Adipocyte (in vitro differentiated cells): ENCODE measurements at regions not wholly inside any gene's neighbourhood (a gene's known extent, or its start where the extent isn't known, plus 50 kb on each side); places are given as distances from the start of the nearest gene placed in this dataset.
"Not testable (repeated sequence)": the region's sequence is repeated elsewhere in the genome, so short reads cannot be mapped to it uniquely, and the experiment has no call there.

Source experiments
- DNase-seq: peaks from one replicate; pipeline ENCODE4 v3.0.0-alpha.2; 2015; ENCODE audit warnings: low read depth
- H3K27me3 ChIP-seq: replicated peaks from 2 replicates; pipeline ENCODE4 v1.7.0; 2013; ENCODE audit warnings: mild to moderate bottlenecking, low read length, moderate library complexity; ENCODE audit not compliant: control insufficient read depth, insufficient read depth
- H3K36me3 ChIP-seq: 2 replicates; pipeline ENCODE4 v1.7.0; 2013; ENCODE audit warnings: low read length, mild to moderate bottlenecking, moderate library complexity; ENCODE audit not compliant: control insufficient read depth, insufficient read depth, severe bottlenecking
- H3K4me1 ChIP-seq: 2 replicates; pipeline ENCODE4 v1.7.0; 2013; ENCODE audit warnings: mild to moderate bottlenecking, low read length, moderate library complexity; ENCODE audit not compliant: control insufficient read depth, insufficient read depth
- H3K4me3 ChIP-seq: 2 replicates; pipeline ENCODE4 v1.7.0; 2013; ENCODE audit warnings: mild to moderate bottlenecking, low read length, moderate library complexity
- H3K9ac ChIP-seq: 2 replicates; pipeline ENCODE4 v1.7.0; 2013; ENCODE audit warnings: mild to moderate bottlenecking, low read length, moderate library complexity
- H3K9me3 ChIP-seq: 2 replicates; pipeline ENCODE4 v1.7.0; 2013; ENCODE audit warnings: mild to moderate bottlenecking, low read length, moderate library complexity; ENCODE audit not compliant: control insufficient read depth

GRCh38 chr10:16117305-16117695, 257.0 kb upstream of the MINDY3 start:
- Histone ChIP-seq H3K9ac (no peak overlapping the region), H3K36me3 (no peaks in the 10 kb centered on the region), H3K9me3 (no peaks in the 10 kb centered on the region), H3K27me3 (no peaks in the 10 kb centered on the region), H3K4me3 (no peak overlapping the region), H3K4me1 (peaks cover 5% of the 10 kb centered on the region)
- no peak for DNase-seq

- no peak for DNase-seq
- no peak overlapping the region for H3K4me3 ChIP-seq
- no peaks in the 10 kb centered on the region for H3K36me3 ChIP-seq
- H3K9ac ChIP-seq, result no peak overlapping the region
- H3K4me1 ChIP-seq, result peaks cover 5% of the 10 kb centered on the region
- H3K9me3 ChIP-seq, result no peaks in the 10 kb centered on the region
- H3K27me3 ChIP-seq, result no peaks in the 10 kb centered on the region
These were observed 259.1 kb upstream of the MINDY3 start for GRCh38 chr10:16119445-16119844.

GRCh38 chr10:16120563-16120962, 260.3 kb upstream of the MINDY3 start:
- Histone ChIP-seq H3K4me3 (no peak overlapping the region), H3K4me1 (peaks cover 5% of the 10 kb centered on the region), H3K36me3 (no peaks in the 10 kb centered on the region), H3K27me3 (no peaks in the 10 kb centered on the region), H3K9ac (no peak overlapping the region), H3K9me3 (no peaks in the 10 kb centered on the region)
- DNase-seq, result no peak

- H3K27me3 ChIP-seq, result no peaks in the 10 kb centered on the region
- no peak overlapping the region for H3K9ac ChIP-seq
- no peaks in the 10 kb centered on the region for H3K9me3 ChIP-seq
- H3K4me3 ChIP-seq, result no peak overlapping the region
- no peaks in the 10 kb centered on the region for H3K4me1 ChIP-seq
- DNase-seq, result no peak
- H3K36me3 ChIP-seq, result no peaks in the 10 kb centered on the region
These were observed 281.2 kb upstream of the MINDY3 start for GRCh38 chr10:16141499-16141898.

- H3K9me3 ChIP-seq, result peaks cover 5% of the 10 kb centered on the region
- H3K27me3 ChIP-seq, result no peaks in the 10 kb centered on the region
- H3K4me1 ChIP-seq, result no peaks in the 10 kb centered on the region
- DNase-seq, result no peak
- no peak overlapping the region for H3K9ac ChIP-seq
- H3K36me3 ChIP-seq, result no peaks in the 10 kb centered on the region
- no peak overlapping the region for H3K4me3 ChIP-seq
These were observed 286.7 kb upstream of the MINDY3 start for GRCh38 chr10:16146993-16147392.

GRCh38 chr10:16155834-16156233, 281.0 kb upstream of the PTER start:
- H3K4me1 ChIP-seq, result no peaks in the 10 kb centered on the region
- DNase-seq, result no peak
- no peak overlapping the region for H3K9ac ChIP-seq
- H3K27me3 ChIP-seq, result no peaks in the 10 kb centered on the region
- no peak overlapping the region for H3K4me3 ChIP-seq
- no peaks in the 10 kb centered on the region for H3K36me3 ChIP-seq
- H3K9me3 ChIP-seq, result peaks cover 2% of the 10 kb centered on the region

GRCh38 chr10:16156681-16157080, 280.1 kb upstream of the PTER start:
- H3K27me3 ChIP-seq, result no peaks in the 10 kb centered on the region
- no peaks in the 10 kb centered on the region for H3K36me3 ChIP-seq
- H3K9me3 ChIP-seq, result no peaks in the 10 kb centered on the region
- no peaks in the 10 kb centered on the region for H3K4me1 ChIP-seq
- no peak for DNase-seq
- H3K4me3 ChIP-seq, result no peak overlapping the region
- no peak overlapping the region for H3K9ac ChIP-seq

- peaks cover 21% of the 10 kb centered on the region for H3K9me3 ChIP-seq
- H3K27me3 ChIP-seq, H3K9ac ChIP-seq, DNase-seq, H3K4me1 ChIP-seq, H3K36me3 ChIP-seq, H3K4me3 ChIP-seq: not testable (repeated sequence)
These were observed 271.7 kb upstream of the PTER start for GRCh38 chr10:16165067-16165466.

- no peaks in the 10 kb centered on the region for H3K27me3 ChIP-seq
- H3K9ac ChIP-seq, result no peak overlapping the region
- no peaks in the 10 kb centered on the region for H3K9me3 ChIP-seq
- DNase-seq, result no peak
- H3K36me3 ChIP-seq, result no peaks in the 10 kb centered on the region
- H3K4me3 ChIP-seq, result no peak overlapping the region
- peaks cover 29% of the 10 kb centered on the region for H3K4me1 ChIP-seq
These were observed 254.7 kb upstream of the PTER start for GRCh38 chr10:16182144-16182543.

GRCh38 chr10:16182688-16183087, 254.1 kb upstream of the PTER start:
- Histone ChIP-seq H3K4me3 (no peak overlapping the region), H3K36me3 (no peaks in the 10 kb centered on the region), H3K9me3 (no peaks in the 10 kb centered on the region), H3K4me1 (peaks cover 29% of the 10 kb centered on the region), H3K27me3 (no peaks in the 10 kb centered on the region), H3K9ac (no peak overlapping the region)
- peak; percentile 34 for DNase-seq

GRCh38 chr10:16184096-16184597, 252.7 kb upstream of the PTER start:
- H3K9ac ChIP-seq, result no peak overlapping the region
- H3K4me1 ChIP-seq, result peaks cover 29% of the 10 kb centered on the region
- no peaks in the 10 kb centered on the region for H3K36me3 ChIP-seq
- no peaks in the 10 kb centered on the region for H3K9me3 ChIP-seq
- no peak overlapping the region for H3K4me3 ChIP-seq
- H3K27me3 ChIP-seq, result no peaks in the 10 kb centered on the region
- peak; percentile 2 for DNase-seq

- Histone ChIP-seq H3K27me3 (no peaks in the 10 kb centered on the region), H3K4me3 (no peak overlapping the region), H3K4me1 (peaks cover 29% of the 10 kb centered on the region), H3K9me3 (no peaks in the 10 kb centered on the region), H3K36me3 (no peaks in the 10 kb centered on the region), H3K9ac (no peak overlapping the region)
- DNase-seq, result no peak
These were observed 251.9 kb upstream of the PTER start for GRCh38 chr10:16184906-16185305.
